ENCODE measurements at regions not wholly inside any gene's neighbourhood (a gene's known extent, or its start where the extent isn't known, plus 50 kb on each side); places are given as distances from the start of the nearest gene placed in this dataset.

GRCh38 chr14:85921241-85921640 is 391.3 kb downstream of the FLRT2 start (continued):
- no peak for TF ChIP-seq E4F1 (IDR thresholded peaks at IDR 0.05; ENCODE audit: borderline replicate concordance, partially characterized antibody)

- no peaks in the 10 kb centered on the region for H3K4me1 ChIP-seq (ENCODE audit: control insufficient read depth, insufficient read depth, low read length)
- no peak for FAIRE-seq
- H3K79me2 ChIP-seq (ENCODE audit: control insufficient read depth, insufficient read depth, low read length): no peaks in the 10 kb centered on the region
Measured at GRCh38 chr14:85917716-85918115, 387.8 kb downstream of the FLRT2 start.

More at GRCh38 chr14:85917716-85918115, 387.8 kb downstream of the FLRT2 start:
- SMC1A ChIA-PET (ENCODE audit: uncharacterized antibody, unreplicated experiment): interaction anchor here (1.0 kb wide), 3 partner anchors 9 to 17 kb away, joined by 3 to 4 read pairs (median 3); no protein-coding TSS in a partner anchor
- DNase-seq (ENCODE audit: low read depth, low spot score): no peak
- CTCF ChIA-PET: interaction anchor here (1.0 kb wide), 1 partner anchor 118 kb away, joined by 3 read pairs; no protein-coding TSS in a partner anchor
- Histone ChIP-seq H3K36me3 (ENCODE audit: control insufficient read depth in 2 of 2, insufficient read depth in 2 of 2, low read length in 1 of 2) (no peaks in the 10 kb centered on the region), H3K9ac (ENCODE audit: control insufficient read depth, insufficient read depth, low read length) (no peak overlapping the region), H4K20me1 (ENCODE audit: control insufficient read depth, insufficient read depth) (no peaks in the 10 kb centered on the region), H2AFZ (ENCODE audit: control insufficient read depth, low read depth, low read length) (no peak overlapping the region), H3K9me3 (replicated peaks; ENCODE audit: control insufficient read depth, insufficient read depth, low read length) (no peaks in the 10 kb centered on the region), H3K27ac (ENCODE audit: control insufficient read depth, insufficient read depth) (no peak overlapping the region), H3K4me3 (no peak overlapping the region), H3K4me2 (ENCODE audit: control insufficient read depth, insufficient read depth) (no peak overlapping the region), H3K27me3 (replicated peaks in 1 of 2; ENCODE audit: control insufficient read depth in 2 of 2, insufficient read depth in 2 of 2, low read length in 1 of 2) (no peaks in the 10 kb centered on the region)
- in situ Hi-C loops (cut with MboI) (no loop called here), intact Hi-C loops (cut with micrococcal nuclease; ENCODE audit: unreplicated experiment) (no loop called here)
- 23% methylated on average over 4 of the region's 4 CpGs for WGBS (ENCODE audit: insufficient coverage, insufficient replicate concordance, low lambda C conversion rate, missing lambda C conversion rate)
- RAD21 ChIA-PET (ENCODE audit: unreplicated experiment): no interaction called here
- BruUV-seq (replicated peaks): no TSS peak
- no peak for TF ChIP-seq TBL1XR1 (IDR thresholded peaks at IDR 0.05; ENCODE audit: low read depth, low read length)
- TF ChIP-seq MXI1 (IDR thresholded peaks at IDR 0.05; ENCODE audit: low read depth, low read length): no peak
- no peak for TF ChIP-seq ZBTB4 (CRISPR knock-in tag; IDR thresholded peaks at IDR 0.05)
- no peak for ATAC-seq
- POLR2A ChIA-PET: no interaction called here
